H1 (cell line): ENCODE measurements at regions not wholly inside any gene's neighbourhood (a gene's known extent, or its start where the extent isn't known, plus 50 kb on each side); places are given as distances from the start of the nearest gene placed in this dataset.

ENCODE experiments used
- CTCF ChIA-PET: fragments of 300-600 bp; sonication (Branson Sonifier 250); formaldehyde crosslinking; loops from one replicate; lab custom pipeline; 2021; ENCODE audit not compliant: partially characterized antibody; lab: Charles Lee
- POLR2A ChIA-PET: fragments of 300-600 bp; sonication (Branson Sonifier 250); formaldehyde crosslinking; loops from one replicate; lab custom pipeline; 2021; ENCODE audit warnings: inconsistent platforms; ENCODE audit not compliant: partially characterized antibody; lab: Charles Lee
- DNase-seq, 2 experiments: peaks; one replicate each; pipeline versions ENCODE4 v3.0.0 to v3.0.0-alpha.2; 2010 to 2022; ENCODE audit warnings: low spot score in 2 of 2, low read depth in 1 of 2, mixed read lengths in 1 of 2
- FAIRE-seq: peaks from 2 replicates; lab custom pipeline; 2011; peaks lifted over from hg19 to GRCh38; lab: Jason Lieb, UNC
- H2AFZ ChIP-seq: 2 replicates; pipeline ENCODE4 v1.8.1; 2012; ENCODE audit warnings: low read length, inconsistent platforms
- H2AK5ac ChIP-seq: 2 replicates; pipeline ENCODE4 v1.6.1; 2013; ENCODE audit warnings: low read depth, low read length
- H2BK120ac ChIP-seq: replicated peaks from 2 replicates; pipeline ENCODE3; 2013; ENCODE audit warnings: low read depth, low read length, inconsistent platforms
- H2BK12ac ChIP-seq: 2 replicates; pipeline ENCODE4 v1.6.1; 2013; ENCODE audit warnings: low read depth, low read length
- H2BK15ac ChIP-seq: 2 replicates; pipeline ENCODE4 v1.6.1; 2013; ENCODE audit warnings: low read length
- H2BK20ac ChIP-seq: 2 replicates; pipeline ENCODE4 v1.6.1; 2013; ENCODE audit warnings: low read length
- H2BK5ac ChIP-seq: 2 replicates; pipeline ENCODE4 v1.6.1; 2013; ENCODE audit warnings: low read depth, low read length
- H3K14ac ChIP-seq: 2 replicates; pipeline ENCODE4 v1.6.1; 2013; ENCODE audit warnings: inconsistent platforms; ENCODE audit not compliant: insufficient read length
- H3K18ac ChIP-seq: 2 replicates; pipeline ENCODE4 v1.6.1; 2013; ENCODE audit warnings: low read length; ENCODE audit errors: extremely low read depth
- H3K23ac ChIP-seq: 2 replicates; pipeline ENCODE4 v1.6.1; 2013; ENCODE audit warnings: inconsistent platforms; ENCODE audit not compliant: insufficient read length
- H3K23me2 ChIP-seq: 2 replicates; pipeline ENCODE4 v1.6.1; 2013; ENCODE audit warnings: low read depth, low read length
- H3K27ac ChIP-seq: 2 replicates; pipeline ENCODE4 v1.6.1; 2011; ENCODE audit warnings: low read depth, low read length, inconsistent platforms
- H3K27me3 ChIP-seq, 4 experiments: replicated peaks in 1 of 4; 1 replicate in 1 of 4; 2 replicates in 3 of 4; pipeline versions ENCODE4 v1.6.1 to v1.8.1; 2011 to 2013; ENCODE audit warnings: low read length in 3 of 4, mild to moderate bottlenecking in 3 of 4, inconsistent platforms in 2 of 4, mixed read lengths in 2 of 4, moderate library complexity in 1 of 4; ENCODE audit not compliant: control insufficient read depth in 3 of 4, insufficient read depth in 3 of 4; ENCODE audit errors: extremely low read depth in 1 of 4
- H3K36me3 ChIP-seq, 4 experiments: 2 replicates each; pipeline versions ENCODE4 v1.6.1 to v1.8.1; 2011 to 2013; ENCODE audit warnings: mild to moderate bottlenecking in 4 of 4, low read length in 3 of 4, moderate library complexity in 2 of 4, control low read depth in 1 of 4, inconsistent platforms in 1 of 4; ENCODE audit not compliant: insufficient read depth in 4 of 4, control insufficient read depth in 2 of 4
- H3K4ac ChIP-seq: replicated peaks from 2 replicates; pipeline ENCODE3; 2013; ENCODE audit warnings: low read length, low read depth, mixed read lengths, inconsistent platforms; ENCODE audit not compliant: insufficient read length
- H3K4me1 ChIP-seq, 4 experiments: replicated peaks in 1 of 4; 1 replicate in 1 of 4; 2 replicates in 3 of 4; pipeline versions ENCODE4 v1.6.1 to v1.8.1; 2011 to 2013; ENCODE audit warnings: low read length in 3 of 4, inconsistent platforms in 2 of 4, mixed read lengths in 1 of 4; ENCODE audit not compliant: insufficient read depth in 4 of 4, control insufficient read depth in 3 of 4
- H3K4me2 ChIP-seq, 2 experiments: 2 replicates each; pipeline versions ENCODE4 v1.6.1 to v1.8.1; 2011 to 2013; ENCODE audit warnings: low read depth in 2 of 2, low read length in 2 of 2, control low read depth in 1 of 2, inconsistent platforms in 1 of 2, mild to moderate bottlenecking in 1 of 2; ENCODE audit not compliant: insufficient read depth in 1 of 2
- H3K4me3 ChIP-seq, 4 experiments: fragments of 200-600, 300-600 bp in 1 of 4; sonication (generic), shearing (Covaris generic), sonication (Bioruptor Twin) in 1 of 4; 2 replicates each; pipeline versions ENCODE4 v1.5.1 to v1.8.1; 2011 to 2016; ENCODE audit warnings: low read length in 4 of 4, low read depth in 3 of 4, control low read depth in 2 of 4, inconsistent platforms in 2 of 4, mild to moderate bottlenecking in 2 of 4, mixed read lengths in 1 of 4, moderate library complexity in 1 of 4; ENCODE audit not compliant: insufficient read depth in 2 of 4; ENCODE audit errors: extremely low read depth in 1 of 4
- H3K56ac ChIP-seq: replicated peaks from 2 replicates; pipeline ENCODE3; 2013; ENCODE audit warnings: low read depth, mild to moderate bottlenecking, mixed read lengths, low read length, inconsistent platforms; ENCODE audit not compliant: insufficient read length
- H3K79me1 ChIP-seq: 2 replicates; pipeline ENCODE4 v1.6.1; 2013; ENCODE audit warnings: low read depth, low read length, control low read depth
- H3K79me2 ChIP-seq, 2 experiments: 2 replicates each; pipeline versions ENCODE4 v1.6.1 to v1.8.1; 2012 to 2013; ENCODE audit warnings: low read length in 2 of 2, mild to moderate bottlenecking in 2 of 2, inconsistent platforms in 1 of 2; ENCODE audit not compliant: insufficient read depth in 2 of 2, control insufficient read depth in 1 of 2
- H3K9ac ChIP-seq, 4 experiments: replicated peaks in 1 of 4; 1 replicate in 1 of 4; 2 replicates in 3 of 4; pipeline versions ENCODE4 v1.6.1 to v1.8.1; 2011 to 2013; ENCODE audit warnings: low read depth in 3 of 4, low read length in 3 of 4, control low read depth in 2 of 4, mild to moderate bottlenecking in 2 of 4, moderate library complexity in 2 of 4, inconsistent platforms in 1 of 4; ENCODE audit errors: extremely low read depth in 1 of 4
- H3K9me3 ChIP-seq, 2 experiments: 2 replicates each; pipeline versions ENCODE4 v1.6.1 to v1.8.1; 2012 to 2013; ENCODE audit warnings: mild to moderate bottlenecking in 2 of 2, moderate library complexity in 2 of 2, control low read depth in 1 of 2, inconsistent platforms in 1 of 2, low read depth in 1 of 2, low read length in 1 of 2, mixed read lengths in 1 of 2; ENCODE audit not compliant: insufficient read depth in 2 of 2
- H4K20me1 ChIP-seq, 2 experiments: replicated peaks in 1 of 2; 2 replicates each; pipeline versions ENCODE3 to v1.8.1; 2011 to 2013; ENCODE audit warnings: inconsistent platforms in 2 of 2, low read length in 2 of 2, mild to moderate bottlenecking in 1 of 2; ENCODE audit not compliant: insufficient read depth in 2 of 2, control insufficient read depth in 1 of 2
- H4K5ac ChIP-seq: 2 replicates; pipeline ENCODE4 v1.6.1; 2013; ENCODE audit warnings: low read length, low read depth, mixed read lengths, inconsistent platforms; ENCODE audit not compliant: insufficient read length
- H4K8ac ChIP-seq: 2 replicates; pipeline ENCODE4 v1.8.0; 2013; ENCODE audit warnings: mild to moderate bottlenecking, moderate library complexity, low read length, inconsistent platforms; ENCODE audit not compliant: insufficient read depth; ENCODE audit errors: extremely low read depth
- H4K91ac ChIP-seq: replicated peaks from 2 replicates; pipeline ENCODE3; 2013; ENCODE audit warnings: low read length, mixed read lengths, inconsistent platforms; ENCODE audit not compliant: insufficient read length
- BCL11A ChIP-seq, 2 experiments: IDR thresholded peaks; one replicate each; pipeline ENCODE4 v1.6.1; 2011; ENCODE audit warnings: low read depth in 2 of 2, low read length in 2 of 2, mild to moderate bottlenecking in 2 of 2
- KDM4A ChIP-seq: IDR thresholded peaks from one replicate; pipeline ENCODE4 v1.7.1; 2012; ENCODE audit warnings: low read depth, mild to moderate bottlenecking, moderate library complexity, low read length, inconsistent platforms; ENCODE audit not compliant: severe bottlenecking

- peak overlapping the region; percentile 96; the same call in 1 of the 2 replicates for H2BK5ac ChIP-seq
- no peak overlapping the region for H3K9ac ChIP-seq
- no peaks in the 10 kb centered on the region for H3K79me2 ChIP-seq
- H2BK15ac ChIP-seq = no peak overlapping the region
- H3K14ac ChIP-seq = no peak overlapping the region
- FAIRE-seq (peak; percentile 36), DNase-seq (no peak)
- H3K36me3 ChIP-seq = no peaks in the 10 kb centered on the region; a peak in 1 of 8 replicates
- H2AK5ac ChIP-seq = no peak overlapping the region
- H4K20me1 ChIP-seq = no peaks in the 10 kb centered on the region
- peak overlapping the region; percentile 3; the same call in 1 of the 2 replicates for H2BK12ac ChIP-seq
- H3K23ac ChIP-seq = no peak overlapping the region
- no peaks in the 10 kb centered on the region for H3K23me2 ChIP-seq
- CTCF ChIA-PET = interaction anchor here (1.0 to 3.0 kb wide), 11 partner anchors 10 to 451 kb away, joined by 3 to 17 read pairs (median 4); no protein-coding TSS in a partner anchor
- no peak overlapping the region for H3K56ac ChIP-seq
- no peaks in the 10 kb centered on the region for H3K79me1 ChIP-seq
- no peak overlapping the region for H4K8ac ChIP-seq
- H4K5ac ChIP-seq = peak overlapping the region; percentile 28
- H3K27ac ChIP-seq = no peak overlapping the region; the same call in 1 of the 2 replicates
- no peaks in the 10 kb centered on the region for H3K27me3 ChIP-seq
- TF ChIP-seq BCL11A (IDR thresholded peaks at IDR 0.05; ENCODE audit: low read depth in 2 of 2, low read length in 2 of 2) (no peak), KDM4A (no peak)
- H2BK20ac ChIP-seq = peak overlapping the region; percentile 89
- H2BK120ac ChIP-seq = peak overlapping the region; percentile 1
- no peaks in the 10 kb centered on the region for H3K9me3 ChIP-seq
- peaks cover 5 to 21% (median 17%) of the 10 kb centered on the region in 4 experiments; a peak in 6 of 7 replicates for H3K4me1 ChIP-seq
- H4K91ac ChIP-seq = peak overlapping the region; percentile 18
- peak overlapping the region; percentile 42; the same call in 1 of the 2 replicates for H3K18ac ChIP-seq
- no peak overlapping the region for H3K4me3 ChIP-seq
- H3K4ac ChIP-seq = no peak overlapping the region
- POLR2A ChIA-PET = interaction anchor here (1.4 to 3.5 kb wide), 2 partner anchors 11 to 31 kb away, joined by 5 to 13 read pairs; no protein-coding TSS in a partner anchor
- H2AFZ ChIP-seq = no peak overlapping the region
- H3K4me2 ChIP-seq = peak overlapping the region in 1 of 2 experiments; percentile 12; a peak in 1 of 4 replicates
These were observed 147.0 kb upstream of the NTM start for GRCh38 chr11:131223198-131223991.
